ENCODE measurements at regions not wholly inside any gene's neighbourhood (a gene's known extent, or its start where the extent isn't known, plus 50 kb on each side); places are given as distances from the start of the nearest gene placed in this dataset.

- H3K56ac ChIP-seq (ENCODE audit: extremely low read depth, insufficient read depth, low read length), result no peak overlapping the region
- in situ Hi-C loops (cut with MboI; ENCODE audit: low sequenced_read_pairs), result no loop called here
These were observed 247.8 kb upstream of the FAM47A start for GRCh38 chrX:34379891-34380290.

More at GRCh38 chrX:34379891-34380290, 247.8 kb upstream of the FAM47A start:
- ChIA-PET POLR2A (ENCODE audit: unreplicated experiment) (no interaction called here), CTCF (no interaction called here)
- H3K4me1 ChIP-seq (ENCODE audit: control insufficient read depth, insufficient read depth, low read length), result no peaks in the 10 kb centered on the region
- no peaks in the 10 kb centered on the region for H3K27me3 ChIP-seq (ENCODE audit: control insufficient read depth, insufficient read depth, low read length)
- H3K27ac ChIP-seq (ENCODE audit: insufficient read depth, low read length), result no peak overlapping the region
- H3K23ac ChIP-seq (ENCODE audit: low read depth, low read length), result no peak overlapping the region
- DNase-seq (no peak), ATAC-seq (ENCODE audit: low read depth) (no peak)
- no peak overlapping the region for H2BK15ac ChIP-seq (ENCODE audit: low read depth, low read length)
- no peak overlapping the region for H2AFZ ChIP-seq (replicated peaks; ENCODE audit: low read length, poor library complexity)
- H4K5ac ChIP-seq (ENCODE audit: low read depth, low read length), result no peak overlapping the region
- no peak overlapping the region for H2BK120ac ChIP-seq (ENCODE audit: low read depth, low read length)
- no peaks in the 10 kb centered on the region for H4K20me1 ChIP-seq (ENCODE audit: insufficient read depth, low read length)
- no peak overlapping the region for H3K14ac ChIP-seq (replicated peaks; ENCODE audit: low read depth, low read length)
- H3K9me1 ChIP-seq (ENCODE audit: insufficient read depth, low read length), result no peaks in the 10 kb centered on the region
- H4K91ac ChIP-seq (ENCODE audit: insufficient read depth, low read depth, low read length), result no peak overlapping the region
- no TSS peak for BruUV-seq (replicated peaks)
- TF ChIP-seq RFX5 (IDR thresholded peaks at IDR 0.05; ENCODE audit: low read depth, low read length) (no peak), CHD1 (IDR thresholded peaks at IDR 0.05; ENCODE audit: low read depth, low read length) (no peak), NFE2L2 (IDR thresholded peaks at IDR 0.05; ENCODE audit: low read depth, low read length) (no peak), POLR2A (IDR thresholded peaks at IDR 0.05; ENCODE audit: low read depth, low read length) (no peak), MAZ (IDR thresholded peaks at IDR 0.05; ENCODE audit: borderline replicate concordance, low read depth, low read length) (no peak), USF2 (IDR thresholded peaks at IDR 0.05; ENCODE audit: low read depth, low read length) (no peak), MXI1 (IDR thresholded peaks at IDR 0.05; ENCODE audit: borderline replicate concordance, low read depth, low read length) (no peak), FOS (IDR thresholded peaks at IDR 0.05; ENCODE audit: low read depth, low read length) (no peak), MAFK (IDR thresholded peaks at IDR 0.05; ENCODE audit: low read depth, low read length) (no peak), CTCF (conservative IDR thresholded peaks at IDR 0.05; ENCODE audit: low read depth, low read length) (no peak)
- H3K4me2 ChIP-seq (ENCODE audit: low read depth, low read length), result no peak overlapping the region
- no peak overlapping the region for H2BK20ac ChIP-seq (ENCODE audit: low read depth, low read length)
- no peak overlapping the region for H2BK5ac ChIP-seq (ENCODE audit: low read depth, low read length, poor library complexity, severe bottlenecking)
- no peak overlapping the region for H3K4ac ChIP-seq (ENCODE audit: low read depth, low read length)
- H2AK5ac ChIP-seq (ENCODE audit: low read depth, low read length), result no peak overlapping the region
- H3K4me3 ChIP-seq (ENCODE audit: insufficient read depth, low read depth, low read length), result no peak overlapping the region
- intact Hi-C loops (cut with micrococcal nuclease), result no loop called here
- H3K79me1 ChIP-seq (ENCODE audit: low read depth in 1 of 2, low read length in 2 of 2), result no peaks in the 10 kb centered on the region
- H3K18ac ChIP-seq (ENCODE audit: low read depth, low read length), result no peak overlapping the region
- no peak overlapping the region for H2AK9ac ChIP-seq (replicated peaks; ENCODE audit: low read depth, low read length, poor library complexity)
- H4K8ac ChIP-seq (ENCODE audit: low read depth in 2 of 2, low read length in 2 of 2), result no peak overlapping the region
- dilution Hi-C loops (cut with HindIII; ENCODE audit: low sequenced_read_pairs, unreplicated experiment), result no loop called here
- H3K9ac ChIP-seq (ENCODE audit: low read depth, low read length), result no peak overlapping the region
- no peaks in the 10 kb centered on the region for H3K9me3 ChIP-seq (ENCODE audit: control insufficient read depth, insufficient read depth, low read length)
- WGBS, 2 experiments (ENCODE audit: extremely low coverage in 2 of 2, insufficient read length in 1 of 2), result no CpG with 5 or more reads among the region's 4 CpGs
- no peaks in the 10 kb centered on the region for H3K36me3 ChIP-seq (ENCODE audit: control insufficient read depth, insufficient read depth, low read length)

Measured in IMR-90 (cell line).